HG03571 (cell line): ENCODE measurements at regions not wholly inside any gene's neighbourhood (a gene's known extent, or its start where the extent isn't known, plus 50 kb on each side); places are given as distances from the start of the nearest gene placed in this dataset.

Source experiments
- ATAC-seq: cut with Tn5 transposase; IDR thresholded peaks from one replicate; pipeline ENCODE4 v1.9.1; 2021; ENCODE audit not compliant: unreplicated experiment

DNA sequence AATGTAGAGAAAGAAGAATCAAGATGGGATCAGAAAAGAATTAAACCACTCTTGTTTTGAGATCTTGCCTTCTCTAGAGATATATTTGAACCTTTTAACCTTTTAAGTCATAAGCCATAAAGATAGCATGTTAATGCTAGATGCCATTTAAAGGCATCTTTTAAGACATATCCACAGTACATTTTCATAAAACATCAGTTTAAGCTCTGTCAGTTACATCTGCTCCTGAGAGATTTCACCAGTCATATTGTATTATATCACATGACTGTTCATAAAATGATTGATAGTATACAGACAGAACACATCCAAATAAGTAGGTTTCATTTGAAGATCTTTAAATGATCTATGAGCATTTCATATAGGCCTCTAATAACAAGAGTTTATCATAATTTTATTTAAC is 1238.5 kb downstream of the SLC16A7 start:
- ATAC-seq: no peak

DNA sequence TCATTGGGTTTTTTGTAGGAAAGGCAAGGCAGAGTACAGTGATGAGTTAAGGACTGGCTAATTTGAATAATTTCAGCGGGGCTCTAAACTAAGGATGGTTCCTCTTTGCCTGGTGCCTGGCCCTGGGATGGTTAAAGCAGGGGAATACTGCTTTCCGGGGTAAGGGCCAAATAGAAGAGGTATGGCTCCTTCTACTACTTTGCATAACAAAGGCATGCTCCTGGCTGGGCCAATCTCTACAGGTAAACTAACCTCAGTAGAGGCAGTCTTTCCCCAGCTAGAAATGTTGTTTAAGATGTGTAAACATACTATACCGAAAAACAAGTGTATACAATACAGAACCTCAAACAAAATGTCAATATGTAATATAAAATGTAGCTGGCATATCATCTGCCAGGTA is 1239.0 kb downstream of the SLC16A7 start:
- ATAC-seq: no peak

DNA sequence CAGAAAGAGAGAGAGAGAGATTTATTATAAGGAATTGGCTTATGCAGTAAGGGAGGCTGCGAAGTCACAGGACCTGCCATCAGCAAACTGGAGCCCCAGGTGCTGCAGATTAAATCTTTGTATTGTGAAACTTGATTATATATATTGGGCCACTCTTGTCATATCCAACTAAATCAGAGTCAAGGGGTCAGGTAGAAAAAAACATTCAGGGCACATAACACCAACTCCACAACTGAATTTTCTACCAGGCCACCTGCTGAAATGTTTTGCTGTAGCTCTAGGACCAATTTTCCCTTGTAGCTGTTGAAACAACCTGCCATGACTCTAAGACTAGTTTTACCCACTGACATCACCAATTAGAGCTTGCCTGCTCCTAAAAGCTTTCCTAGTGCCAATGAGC is 1240.8 kb downstream of the SLC16A7 start:
- no peak for ATAC-seq

DNA sequence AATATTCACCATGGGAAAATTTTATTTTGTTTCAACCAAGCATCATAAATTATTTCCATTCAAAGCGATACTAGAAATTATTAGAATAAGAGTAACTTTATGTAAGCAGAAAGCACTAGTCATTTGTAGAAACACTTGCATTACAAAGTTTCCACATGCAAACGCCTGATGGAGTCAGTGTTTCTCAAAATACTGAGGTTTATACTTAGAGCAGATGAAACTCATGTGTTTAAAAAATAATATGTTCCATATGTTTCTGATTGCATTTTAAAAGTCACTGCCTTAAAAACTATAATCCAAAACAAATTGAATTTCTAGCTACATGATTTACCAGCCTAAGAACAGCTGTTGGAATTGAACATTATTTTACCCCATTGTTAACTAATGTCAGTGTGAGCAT is 1246.4 kb downstream of the SLC16A7 start:
- no peak for ATAC-seq

DNA sequence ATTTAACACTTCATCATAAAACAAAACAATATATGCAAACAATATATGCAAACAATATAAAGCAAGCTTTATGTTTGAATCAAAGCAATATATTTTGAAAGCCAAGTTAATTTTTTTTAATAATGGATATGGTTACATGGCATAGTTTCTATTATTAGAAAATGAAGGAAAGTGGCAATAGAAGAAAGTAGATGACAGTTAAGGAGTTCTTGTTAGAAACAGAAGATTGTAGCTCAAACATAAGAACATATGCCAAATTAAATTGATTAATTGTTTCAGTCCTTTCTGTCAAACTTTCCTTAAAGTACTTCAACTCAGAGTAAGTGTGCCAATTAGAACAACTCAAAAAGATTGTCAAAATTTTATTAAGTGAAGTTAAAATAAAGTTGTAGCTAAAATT is 1248.3 kb downstream of the SLC16A7 start:
- no peak for ATAC-seq

DNA sequence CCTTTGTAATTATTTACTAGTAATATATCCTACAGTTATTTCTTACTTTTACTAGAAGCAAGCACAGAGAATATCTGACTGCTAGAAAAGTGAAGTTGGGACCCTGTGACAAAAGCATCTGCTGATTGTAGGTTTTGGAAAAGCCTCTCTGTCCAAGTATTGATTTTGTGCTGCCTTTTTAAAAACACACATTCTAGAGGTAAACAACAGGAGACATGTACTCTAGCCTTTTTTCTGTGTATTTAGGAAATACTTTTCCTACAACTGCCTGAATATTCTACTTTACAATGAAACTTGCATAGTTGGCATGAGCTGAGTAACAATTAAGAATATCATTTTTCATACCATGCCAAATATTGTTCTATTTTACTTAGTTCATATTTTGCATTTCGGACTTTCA is 1249.0 kb downstream of the SLC16A7 start:
- ATAC-seq: no peak

DNA sequence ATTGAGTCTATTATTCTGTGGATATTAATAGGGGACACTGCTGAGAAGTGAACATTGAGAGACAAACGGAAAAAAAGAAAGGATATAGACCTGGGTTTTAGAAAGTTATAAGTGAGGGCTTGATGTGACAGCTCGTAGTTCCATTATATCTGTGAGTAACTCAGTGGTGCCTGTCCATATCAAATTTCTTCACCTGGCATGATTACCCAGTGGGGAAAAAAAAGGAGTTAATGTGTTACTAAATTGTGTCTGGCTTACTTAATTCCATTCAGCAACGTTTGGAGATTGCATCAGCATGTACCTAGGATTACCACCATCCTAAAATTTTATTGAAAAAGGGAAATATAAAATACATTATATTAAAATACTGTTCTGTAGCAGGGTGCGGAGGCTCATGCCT is 1249.9 kb downstream of the SLC16A7 start:
- ATAC-seq: no peak

DNA sequence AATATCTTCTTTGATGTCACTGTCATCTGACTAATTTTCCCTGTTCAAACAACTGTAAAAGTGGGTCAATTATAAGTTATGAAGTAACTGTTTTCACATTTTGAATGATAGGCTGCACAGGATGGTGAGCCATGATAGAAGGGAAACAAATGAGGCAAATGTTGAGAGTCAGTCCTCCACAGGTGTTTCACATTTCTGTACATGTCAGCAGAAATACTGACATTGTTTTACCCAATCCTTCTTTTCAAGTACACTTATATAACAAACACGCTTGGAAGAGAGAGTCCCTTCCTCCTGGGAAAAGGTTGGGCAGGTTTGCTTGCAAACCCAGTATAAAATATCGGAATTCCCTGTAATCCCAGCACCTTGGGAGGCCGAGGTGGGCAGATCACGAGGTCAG is 1251.5 kb downstream of the SLC16A7 start:
- no peak for ATAC-seq

DNA sequence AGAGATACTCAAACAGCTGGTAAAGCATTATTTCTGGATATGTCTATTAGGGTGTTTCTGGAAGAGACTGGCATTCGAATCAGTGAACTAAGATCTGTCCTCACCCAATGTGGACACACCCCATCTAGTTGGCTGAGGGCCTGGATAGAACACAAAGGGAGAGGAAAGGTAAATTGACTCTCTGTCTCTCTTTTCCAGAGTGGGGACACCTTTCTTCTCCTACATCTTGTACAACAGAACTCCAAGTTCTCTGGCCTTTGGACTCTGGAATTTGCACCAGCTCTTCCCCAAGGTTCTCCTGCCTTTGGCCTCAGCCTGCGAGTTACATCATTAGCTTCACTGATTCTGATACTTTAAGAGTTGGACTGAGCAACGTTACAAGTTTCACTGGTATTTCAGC is 1253.9 kb downstream of the SLC16A7 start:
- no peak for ATAC-seq

DNA sequence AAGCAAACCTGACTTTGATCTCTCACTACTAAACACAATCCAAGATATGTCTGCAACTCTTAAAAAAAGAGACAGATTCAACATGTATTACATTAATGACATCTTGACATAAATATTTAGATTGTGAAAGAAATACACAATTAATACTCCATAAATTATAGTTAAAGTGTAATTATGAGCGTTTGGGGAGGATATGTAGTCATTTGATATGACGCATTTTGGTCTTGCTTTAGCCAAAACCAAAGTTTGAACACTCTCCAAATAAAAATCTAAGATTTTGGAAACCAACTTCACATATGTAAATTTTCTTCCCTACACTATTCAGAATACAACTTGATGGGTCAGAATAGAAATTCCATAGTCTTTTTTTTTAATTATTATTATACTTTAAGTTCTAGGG is 1257.6 kb downstream of the SLC16A7 start:
- no peak for ATAC-seq

DNA sequence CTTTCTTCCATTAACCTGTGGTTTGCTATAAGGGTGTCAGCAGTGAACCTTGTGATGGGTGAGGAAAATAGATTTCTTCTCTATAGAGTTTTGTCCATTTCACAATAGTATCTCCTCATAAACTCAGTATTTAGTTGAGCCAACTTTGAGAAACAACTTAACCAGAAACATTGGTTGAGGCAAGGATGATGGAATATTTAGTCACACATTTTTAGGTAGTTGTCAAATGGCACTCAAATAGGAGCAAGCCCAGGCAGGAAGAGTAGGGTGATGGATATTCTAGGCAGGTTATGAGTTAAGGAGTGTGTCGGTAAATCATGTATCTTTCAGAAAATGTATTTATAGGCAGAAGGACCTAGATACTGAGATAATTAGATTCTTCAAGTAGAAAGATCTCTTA is 1267.6 kb downstream of the SLC16A7 start:
- no peak for ATAC-seq

DNA sequence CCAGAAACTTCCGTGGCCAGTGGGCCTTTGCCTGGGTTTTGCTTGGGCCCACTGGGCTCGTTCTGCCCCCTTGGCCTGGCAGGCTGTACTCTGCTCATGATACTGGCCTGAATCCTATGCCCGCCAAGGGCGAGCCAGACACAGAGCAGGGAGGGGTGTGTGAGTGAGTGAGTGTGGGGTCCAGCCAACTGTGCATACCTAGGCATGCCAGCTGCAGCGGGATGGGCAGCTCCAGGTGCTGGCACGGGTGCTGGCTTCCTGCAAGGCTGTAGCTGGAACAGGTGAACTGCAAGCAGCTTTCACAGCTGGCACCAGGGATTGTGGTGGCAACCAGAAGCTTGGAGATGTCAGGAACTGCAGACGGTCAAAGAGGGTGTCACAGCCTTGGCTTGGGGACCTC is 1276.4 kb downstream of the SLC16A7 start:
- ATAC-seq: no peak

DNA sequence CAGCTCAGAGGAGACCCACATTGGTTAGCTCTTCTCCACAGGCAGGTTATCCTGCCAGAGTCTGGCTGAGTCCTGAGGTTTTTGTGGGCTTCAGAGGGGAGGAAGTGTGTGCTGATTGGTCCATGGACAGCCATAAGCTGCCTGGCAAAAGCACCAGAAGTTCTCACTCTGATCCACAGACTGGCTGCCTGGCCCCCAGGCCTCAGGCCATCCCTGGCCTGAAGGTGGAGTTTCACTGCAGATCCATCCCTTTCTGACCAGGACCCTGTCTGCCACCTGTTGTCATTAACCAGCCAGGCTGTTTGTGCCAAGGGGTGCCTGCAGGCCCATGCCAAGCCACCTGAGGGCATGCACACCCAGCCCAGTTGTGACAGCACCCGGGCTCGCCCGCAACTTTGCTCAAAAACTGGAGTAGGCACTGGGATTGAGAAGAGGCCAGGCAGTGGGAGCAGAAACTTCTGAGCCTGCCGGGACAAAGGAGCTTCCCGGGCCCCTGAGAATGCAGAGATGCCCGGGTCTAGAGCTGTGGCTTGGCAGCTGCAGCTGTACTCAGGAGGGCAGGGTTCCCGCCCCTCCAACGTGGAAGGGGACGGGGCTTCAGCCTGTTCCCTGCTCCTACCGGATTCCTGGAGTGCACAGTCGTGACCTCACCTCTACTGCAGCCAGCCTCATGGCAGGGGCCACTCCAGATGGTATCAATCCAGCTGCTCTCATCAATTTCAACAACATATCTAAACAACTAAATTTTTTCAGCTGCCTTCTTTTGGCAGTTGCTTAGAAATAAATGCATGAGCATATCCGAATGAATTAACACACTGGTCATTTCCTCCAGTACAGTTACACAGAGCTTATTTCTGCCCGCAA is 1277.3 kb downstream of the SLC16A7 start:
- ATAC-seq: no peak

DNA sequence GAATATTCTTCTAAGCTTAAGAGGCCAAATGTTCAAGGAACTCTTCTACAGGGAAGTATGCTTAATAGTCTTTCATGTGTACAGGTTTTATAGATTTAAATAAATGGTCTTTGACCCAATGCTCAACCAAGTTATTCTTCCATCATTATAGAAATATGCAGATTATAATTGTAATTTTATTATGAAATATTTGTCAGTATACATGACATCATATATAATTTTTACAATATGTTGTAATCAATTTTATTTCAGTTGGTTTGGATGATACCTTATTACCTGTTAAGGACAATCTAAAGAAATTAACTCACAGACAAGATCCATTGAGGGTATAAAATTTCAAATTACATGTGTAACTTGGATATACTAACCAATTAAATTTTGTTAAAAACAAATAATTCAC is 1278.3 kb downstream of the SLC16A7 start:
- ATAC-seq: no peak

DNA sequence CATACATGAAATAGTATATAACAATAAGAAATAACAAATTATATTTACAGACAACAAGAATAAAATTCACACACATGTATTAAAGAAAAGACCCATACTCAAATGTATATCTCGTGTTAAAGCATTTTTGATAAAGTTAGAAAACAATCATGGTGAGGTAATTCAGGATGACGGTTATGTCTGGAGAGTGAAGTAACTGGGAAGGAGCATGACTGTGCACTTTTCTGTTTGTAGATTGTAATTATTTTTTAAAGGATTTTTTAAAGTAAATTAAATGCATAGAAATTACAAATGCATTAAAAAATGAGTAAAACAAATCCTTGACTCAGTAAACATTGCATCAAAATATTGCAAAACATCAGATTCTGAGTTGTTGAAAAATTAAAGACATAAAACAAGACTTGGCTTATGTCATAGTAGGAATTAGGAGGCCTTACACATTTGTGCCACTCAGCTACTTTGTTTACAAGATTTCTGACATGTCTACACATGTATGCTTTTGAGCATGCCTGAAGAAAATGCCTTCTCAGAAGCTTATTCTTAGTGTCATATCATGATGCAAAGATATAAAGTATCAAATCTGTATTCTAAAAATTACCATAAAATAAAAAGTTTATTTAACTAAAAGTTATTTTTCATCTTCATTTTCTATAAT is 1325.1 kb downstream of the SLC16A7 start:
- no peak for ATAC-seq

DNA sequence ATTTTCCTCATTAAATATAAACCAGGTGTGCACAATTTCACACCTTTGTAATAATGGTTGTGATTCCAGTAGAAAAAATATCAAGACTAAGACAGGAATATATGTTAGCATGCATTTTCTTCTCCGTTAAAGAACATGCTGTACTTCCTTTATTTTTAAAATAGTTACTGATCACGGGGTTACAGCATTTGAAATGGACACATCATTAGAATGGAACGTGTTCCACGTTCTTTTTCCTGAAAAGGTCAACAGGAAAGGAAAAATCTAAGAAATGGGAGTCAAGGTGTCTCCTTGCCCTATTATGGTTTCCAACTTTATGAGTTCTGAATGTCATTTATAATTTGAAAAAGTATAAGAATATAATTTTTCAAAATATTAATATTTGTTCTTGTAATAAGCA is 1325.7 kb downstream of the SLC16A7 start:
- ATAC-seq: no peak

DNA sequence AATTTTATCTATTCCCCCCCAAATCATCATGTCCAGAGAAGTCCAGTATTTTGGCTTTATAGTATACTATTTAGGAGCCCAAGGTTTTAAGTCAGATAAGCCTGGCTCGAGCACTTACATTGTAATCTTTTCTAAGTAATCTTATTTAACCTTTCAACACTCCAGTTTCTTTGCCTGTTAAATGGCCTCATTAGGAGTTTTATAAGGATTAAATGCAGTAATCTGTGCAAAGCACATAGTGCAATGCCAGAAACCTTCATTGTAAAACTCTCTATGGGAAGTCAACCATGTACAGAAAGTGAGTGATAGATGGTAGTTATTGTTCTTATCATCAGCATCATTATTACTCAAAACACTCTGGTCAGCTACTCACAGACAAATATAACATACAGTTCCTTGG is 1330.4 kb downstream of the SLC16A7 start:
- ATAC-seq: no peak

DNA sequence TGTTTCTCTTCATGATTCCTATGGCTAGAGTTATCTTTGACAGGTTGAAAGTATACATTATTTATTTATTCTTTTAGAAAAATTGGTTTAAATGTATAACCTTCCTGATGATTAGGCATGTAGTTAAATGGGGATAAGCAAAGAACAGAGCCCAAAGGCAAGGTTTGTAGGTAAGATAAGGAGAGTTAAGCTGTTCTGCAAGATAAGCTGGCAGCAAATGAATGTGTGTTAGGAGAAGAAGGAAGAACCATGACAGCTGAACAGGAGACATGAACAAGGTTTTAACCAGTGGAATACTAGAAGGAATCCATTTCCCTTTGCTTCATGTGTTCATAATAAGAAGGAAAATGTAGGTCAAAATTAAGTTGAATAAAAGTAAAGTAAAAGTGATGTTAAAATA is 1330.1 kb upstream of the USP15 start:
- ATAC-seq: no peak

DNA sequence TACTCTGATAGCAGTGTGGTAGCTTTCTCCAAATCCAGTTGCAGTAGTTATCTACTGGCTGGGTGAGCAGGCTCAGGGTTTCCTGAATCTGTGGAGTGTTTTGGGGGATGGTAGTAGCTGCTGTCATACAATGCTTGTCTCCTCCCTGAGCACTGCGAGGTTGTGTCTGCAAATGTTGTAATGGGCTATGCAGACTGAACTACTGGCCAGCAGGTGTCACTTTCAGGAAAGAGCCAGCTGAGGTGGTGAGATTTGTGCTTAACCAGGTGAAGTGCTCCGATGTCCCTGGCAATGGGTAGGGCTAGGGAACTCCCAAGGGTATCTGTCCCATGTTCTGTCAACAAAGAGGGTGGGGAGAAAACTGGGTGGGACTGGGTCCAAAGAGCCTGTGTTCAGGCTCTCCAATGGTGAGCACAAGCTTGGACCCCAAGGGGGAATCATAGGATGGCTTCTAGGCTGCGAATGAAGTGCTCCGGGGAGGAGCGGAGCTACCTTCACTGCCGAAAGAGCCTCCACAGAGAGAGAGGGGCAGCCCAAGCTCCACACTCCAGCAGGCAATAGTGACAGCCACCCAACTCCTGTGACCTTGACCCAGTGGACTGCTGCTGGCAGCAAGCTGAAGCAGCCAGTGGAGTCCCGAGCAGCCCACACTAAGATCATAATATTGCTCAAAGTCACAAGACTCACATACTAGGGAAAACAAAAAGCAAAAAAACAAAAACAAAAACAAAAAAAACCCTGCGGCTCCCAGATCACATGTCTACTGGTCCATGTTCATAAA is 1324.0 kb upstream of the USP15 start:
- no peak for ATAC-seq

DNA sequence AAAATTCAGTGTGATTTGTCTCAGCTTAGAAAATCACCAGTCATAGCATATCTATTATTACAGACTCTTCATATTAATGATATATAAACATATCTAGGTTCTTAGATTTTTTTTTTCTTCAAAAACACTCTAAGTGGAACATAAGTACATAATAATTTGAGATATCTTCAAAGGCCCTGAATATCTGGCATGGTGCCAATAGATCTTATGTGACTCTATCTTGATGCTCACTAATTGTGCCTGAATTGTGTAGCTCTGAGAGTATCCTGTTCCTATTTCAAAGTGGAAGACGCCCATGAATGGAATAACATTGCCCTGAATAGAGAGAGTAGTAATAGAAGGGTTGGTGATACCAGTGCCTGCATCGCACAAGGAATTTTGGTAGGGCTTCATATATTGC is 1312.7 kb upstream of the USP15 start:
- no peak for ATAC-seq

DNA sequence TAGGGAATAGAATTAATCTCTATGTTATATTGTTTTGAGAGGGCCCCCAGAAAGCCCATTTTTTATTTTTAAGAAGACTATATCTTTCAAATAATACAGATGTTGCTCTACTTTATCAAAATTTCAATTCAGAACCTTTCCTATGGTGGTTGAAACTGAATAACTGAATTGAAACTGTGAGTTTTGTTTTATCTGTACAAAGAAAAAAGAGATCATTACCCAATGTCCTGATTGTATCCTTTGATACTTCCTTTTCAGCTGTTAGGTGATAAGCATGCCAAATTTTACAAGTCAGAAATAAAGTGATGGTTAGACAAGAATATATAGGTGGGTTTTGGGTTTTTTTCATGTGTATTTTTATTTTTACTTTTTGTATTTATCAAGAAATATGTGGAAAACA is 1293.1 kb upstream of the USP15 start:
- no peak for ATAC-seq

DNA sequence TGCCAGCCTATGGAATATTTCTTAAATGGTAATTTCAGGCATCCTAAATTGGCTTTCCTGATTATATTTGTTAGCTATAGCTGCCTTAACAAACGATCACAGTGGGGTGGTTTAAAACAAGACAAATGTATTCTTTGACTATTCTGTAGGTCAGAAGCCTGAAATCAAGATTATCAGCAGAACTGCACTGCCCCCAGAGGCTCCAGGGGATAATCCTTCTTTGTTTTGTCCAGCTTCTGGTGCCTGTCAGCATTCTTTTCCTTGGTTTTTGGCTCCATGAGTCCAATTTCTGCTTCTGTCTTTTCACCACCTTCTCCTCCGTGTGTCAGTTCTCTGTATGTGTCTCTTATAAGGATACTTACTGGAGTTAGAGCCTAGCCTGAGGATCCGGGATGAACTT is 1282.2 kb upstream of the USP15 start:
- ATAC-seq: no peak
